ENCODE measurements at regions not wholly inside any gene's neighbourhood (a gene's known extent, or its start where the extent isn't known, plus 50 kb on each side); places are given as distances from the start of the nearest gene placed in this dataset.

- no peaks in the 10 kb centered on the region for H3K4me1 Mint-ChIP-seq
- H3K36me3 Mint-ChIP-seq (ENCODE audit: insufficient read depth) = no peaks in the 10 kb centered on the region
- ATAC-seq (replicated peaks; ENCODE audit: extremely low read depth, poor library complexity, severe bottlenecking) (no peak), DNase-seq (ENCODE audit: low spot score in 2 of 2) (no peak)
- peaks cover 6% of the 10 kb centered on the region for H3K9me3 Mint-ChIP-seq
- H3K27me3 Mint-ChIP-seq = no peaks in the 10 kb centered on the region
- no peak overlapping the region for H3K27ac Mint-ChIP-seq (ENCODE audit: low read depth)
- no peak overlapping the region for H3K4me3 Mint-ChIP-seq
Observed at GRCh38 chr13:47555235-47555634, 445.8 kb downstream of the SUCLA2 start.

- DNase-seq (ENCODE audit: low spot score in 2 of 2) (no peak), ATAC-seq (replicated peaks; ENCODE audit: extremely low read depth, poor library complexity, severe bottlenecking) (no peak)
- Mint-ChIP-seq H3K4me3 (no peak overlapping the region), H3K9me3 (peaks cover 2% of the 10 kb centered on the region), H3K36me3 (ENCODE audit: insufficient read depth) (no peaks in the 10 kb centered on the region), H3K4me1 (no peaks in the 10 kb centered on the region), H3K27me3 (no peaks in the 10 kb centered on the region), H3K27ac (ENCODE audit: low read depth) (no peak overlapping the region)
Observed at GRCh38 chr13:47553329-47553977, 447.6 kb downstream of the SUCLA2 start.

GRCh38 chr13:47549219-47549752 lies 451.8 kb downstream of the SUCLA2 start:
- H3K4me1 Mint-ChIP-seq = no peaks in the 10 kb centered on the region
- H3K36me3 Mint-ChIP-seq (ENCODE audit: insufficient read depth) = peaks cover 1% of the 10 kb centered on the region
- no peaks in the 10 kb centered on the region for H3K9me3 Mint-ChIP-seq
- H3K4me3 Mint-ChIP-seq = no peak overlapping the region
- DNase-seq (ENCODE audit: low spot score in 2 of 2) (no peak), ATAC-seq (replicated peaks; ENCODE audit: extremely low read depth, poor library complexity, severe bottlenecking) (no peak)
- H3K27ac Mint-ChIP-seq (ENCODE audit: low read depth) = no peak overlapping the region
- H3K27me3 Mint-ChIP-seq = no peaks in the 10 kb centered on the region

GRCh38 chr13:47548294-47548840 lies 452.7 kb downstream of the SUCLA2 start:
- Mint-ChIP-seq H3K4me1 (no peaks in the 10 kb centered on the region), H3K4me3 (no peak overlapping the region), H3K9me3 (no peaks in the 10 kb centered on the region), H3K36me3 (ENCODE audit: insufficient read depth) (peaks cover 1% of the 10 kb centered on the region), H3K27me3 (no peaks in the 10 kb centered on the region), H3K27ac (ENCODE audit: low read depth) (no peak overlapping the region)
- ATAC-seq (replicated peaks; ENCODE audit: extremely low read depth, poor library complexity, severe bottlenecking) (no peak), DNase-seq (ENCODE audit: low spot score in 2 of 2) (no peak)

- Mint-ChIP-seq H3K27me3 (no peaks in the 10 kb centered on the region), H3K9me3 (no peaks in the 10 kb centered on the region)
- no peak for ATAC-seq (replicated peaks; ENCODE audit: extremely low read depth, poor library complexity, severe bottlenecking)
Observed at GRCh38 chr13:47546391-47547225, 454.5 kb downstream of the SUCLA2 start.

GRCh38 chr13:47545201-47546024 lies 455.7 kb downstream of the SUCLA2 start:
- Mint-ChIP-seq H3K4me1 (no peaks in the 10 kb centered on the region), H3K4me3 (no peak overlapping the region), H3K27ac (ENCODE audit: low read depth) (no peak overlapping the region), H3K36me3 (ENCODE audit: insufficient read depth) (peaks cover 1% of the 10 kb centered on the region), H3K27me3 (no peaks in the 10 kb centered on the region), H3K9me3 (no peaks in the 10 kb centered on the region)
- no peak for ATAC-seq (replicated peaks; ENCODE audit: extremely low read depth, poor library complexity, severe bottlenecking)
- no peak for DNase-seq (ENCODE audit: low spot score in 2 of 2)

More at GRCh38 chr13:47546391-47547225, 454.5 kb downstream of the SUCLA2 start:
- no peak for DNase-seq (ENCODE audit: low spot score in 2 of 2)
- Mint-ChIP-seq H3K4me3 (no peak overlapping the region), H3K4me1 (no peaks in the 10 kb centered on the region), H3K36me3 (ENCODE audit: insufficient read depth) (peaks cover 1% of the 10 kb centered on the region), H3K27ac (ENCODE audit: low read depth) (no peak overlapping the region)

- Mint-ChIP-seq H3K27me3 (no peaks in the 10 kb centered on the region), H3K4me1 (no peaks in the 10 kb centered on the region), H3K36me3 (ENCODE audit: insufficient read depth) (no peaks in the 10 kb centered on the region), H3K9me3 (peaks cover 10% of the 10 kb centered on the region), H3K4me3 (no peak overlapping the region), H3K27ac (ENCODE audit: low read depth) (no peak overlapping the region)
- ATAC-seq (replicated peaks; ENCODE audit: extremely low read depth, poor library complexity, severe bottlenecking) = no peak
- no peak for DNase-seq (ENCODE audit: low spot score in 2 of 2)
Observed at GRCh38 chr13:47539317-47539716, 461.8 kb downstream of the SUCLA2 start.

GRCh38 chr13:47523771-47524170 lies 477.3 kb downstream of the SUCLA2 start:
- no peaks in the 10 kb centered on the region for H3K27me3 Mint-ChIP-seq
- DNase-seq (ENCODE audit: low spot score in 2 of 2) = no peak
- H3K9me3 Mint-ChIP-seq = no peaks in the 10 kb centered on the region
- H3K36me3 Mint-ChIP-seq (ENCODE audit: insufficient read depth) = no peaks in the 10 kb centered on the region
- no peak for ATAC-seq (replicated peaks; ENCODE audit: extremely low read depth, poor library complexity, severe bottlenecking)
- H3K27ac Mint-ChIP-seq (ENCODE audit: low read depth) = no peak overlapping the region
- no peaks in the 10 kb centered on the region for H3K4me1 Mint-ChIP-seq
- no peak overlapping the region for H3K4me3 Mint-ChIP-seq

- Mint-ChIP-seq H3K27me3 (no peaks in the 10 kb centered on the region), H3K36me3 (ENCODE audit: insufficient read depth) (no peaks in the 10 kb centered on the region), H3K27ac (ENCODE audit: low read depth) (no peak overlapping the region), H3K4me1 (no peaks in the 10 kb centered on the region), H3K4me3 (no peak overlapping the region), H3K9me3 (peaks cover 4% of the 10 kb centered on the region)
- no peak for DNase-seq (ENCODE audit: low spot score in 2 of 2)
- no peak for ATAC-seq (replicated peaks; ENCODE audit: extremely low read depth, poor library complexity, severe bottlenecking)
Observed at GRCh38 chr13:47521890-47522487, 479.1 kb downstream of the SUCLA2 start.

GRCh38 chr13:47519626-47520025 lies 481.4 kb downstream of the SUCLA2 start:
- ATAC-seq (replicated peaks; ENCODE audit: extremely low read depth, poor library complexity, severe bottlenecking) (no peak), DNase-seq (ENCODE audit: low spot score in 2 of 2) (no peak)
- H3K27ac Mint-ChIP-seq (ENCODE audit: low read depth) = no peak overlapping the region
- H3K27me3 Mint-ChIP-seq = no peaks in the 10 kb centered on the region
- no peaks in the 10 kb centered on the region for H3K36me3 Mint-ChIP-seq (ENCODE audit: insufficient read depth)
- no peak overlapping the region for H3K4me3 Mint-ChIP-seq
- H3K9me3 Mint-ChIP-seq = peaks cover 10% of the 10 kb centered on the region
- no peaks in the 10 kb centered on the region for H3K4me1 Mint-ChIP-seq

GRCh38 chr13:47518530-47518929 lies 482.5 kb downstream of the SUCLA2 start:
- Mint-ChIP-seq H3K27ac (ENCODE audit: low read depth) (no peak overlapping the region), H3K4me1 (no peaks in the 10 kb centered on the region), H3K36me3 (ENCODE audit: insufficient read depth) (no peaks in the 10 kb centered on the region), H3K9me3 (peaks cover 12% of the 10 kb centered on the region), H3K27me3 (no peaks in the 10 kb centered on the region), H3K4me3 (no peak overlapping the region)
- no peak for DNase-seq (ENCODE audit: low spot score in 2 of 2)
- ATAC-seq (replicated peaks; ENCODE audit: extremely low read depth, poor library complexity, severe bottlenecking) = no peak

- Mint-ChIP-seq H3K27ac (ENCODE audit: low read depth) (no peak overlapping the region), H3K9me3 (peaks cover 12% of the 10 kb centered on the region), H3K4me3 (no peak overlapping the region), H3K4me1 (no peaks in the 10 kb centered on the region), H3K36me3 (ENCODE audit: insufficient read depth) (no peaks in the 10 kb centered on the region), H3K27me3 (no peaks in the 10 kb centered on the region)
- ATAC-seq (replicated peaks; ENCODE audit: extremely low read depth, poor library complexity, severe bottlenecking) (no peak), DNase-seq (ENCODE audit: low spot score in 2 of 2) (no peak)
Observed at GRCh38 chr13:47511647-47512046, 489.4 kb downstream of the SUCLA2 start.

Data from central memory CD8-positive, alpha-beta T cell (primary cell).